RWPE1 (cell line): ENCODE measurements at regions not wholly inside any gene's neighbourhood (a gene's known extent, or its start where the extent isn't known, plus 50 kb on each side); places are given as distances from the start of the nearest gene placed in this dataset.
"Not testable (repeated sequence)": the region's sequence is repeated elsewhere in the genome, so short reads cannot be mapped to it uniquely, and the experiment has no call there.

Experiments
- CTCF ChIA-PET: fragments of 350-600 bp; sonication (Branson Sonifier 250); formaldehyde crosslinking; extraction: SDS; loops from one replicate; lab custom pipeline; 2021; lab: Yijun Ruan, JAX
- POLR2A ChIA-PET: fragments of 400-600 bp; formaldehyde crosslinking; extraction: SDS; loops from one replicate; lab custom pipeline; 2020; ENCODE audit warnings: antibody characterized with exemption; ENCODE audit not compliant: low non-redundant PET; lab: Yijun Ruan, JAX
- DNase-seq: peaks from one replicate; pipeline ENCODE4 v3.0.0; 2012; ENCODE audit warnings: low spot score
- H3K27ac ChIP-seq: fragments of 450-650 bp; 2 replicates; pipeline ENCODE4 v1.5.1; 2017
- CTCF ChIP-seq: fragments of 450-650 bp; conservative IDR thresholded peaks from 2 replicates; pipeline ENCODE4 v1.5.1; 2017; ENCODE audit warnings: low read depth, mild to moderate bottlenecking

GRCh38 chr9:38175423-38175822, 106.4 kb upstream of the SHB start:
- DNase-seq = no peak
- no peak for TF ChIP-seq CTCF
- ChIA-PET POLR2A (no interaction called here), CTCF (interaction anchor here (0.6 kb wide), 1 partner anchor 1610 kb away, joined by 5 read pairs; no protein-coding TSS in a partner anchor)
- no peak overlapping the region for H3K27ac ChIP-seq

- CTCF ChIA-PET = interaction anchor here (0.7 kb wide), 1 partner anchor 32 kb away, joined by 3 read pairs; no protein-coding TSS in a partner anchor
- DNase-seq = no peak
- H3K27ac ChIP-seq = no peak overlapping the region
- no peak for TF ChIP-seq CTCF
- POLR2A ChIA-PET = no interaction called here
Observed at GRCh38 chr9:38172586-38172985, 103.6 kb upstream of the SHB start.

GRCh38 chr9:38171926-38172325, 102.9 kb upstream of the SHB start:
- ChIA-PET POLR2A (no interaction called here), CTCF (no interaction called here)
- DNase-seq = no peak
- H3K27ac ChIP-seq = no peak overlapping the region
- TF ChIP-seq CTCF = no peak

- no peak for DNase-seq
- POLR2A ChIA-PET = no interaction called here
- no peak for TF ChIP-seq CTCF
- CTCF ChIA-PET = interaction anchor here (1.1 kb wide), 1 partner anchor 65 kb away, joined by 4 read pairs; no protein-coding TSS in a partner anchor
- H3K27ac ChIP-seq = no peak overlapping the region
Observed at GRCh38 chr9:38171538-38171884, 102.5 kb upstream of the SHB start.

GRCh38 chr9:38170763-38171537, 101.9 kb upstream of the SHB start:
- CTCF ChIA-PET = interaction anchor here (1.1 kb wide), 1 partner anchor 65 kb away, joined by 4 read pairs; no protein-coding TSS in a partner anchor
- POLR2A ChIA-PET, H3K27ac ChIP-seq: not testable (repeated sequence)
- DNase-seq = peak; percentile 84

- POLR2A ChIA-PET, CTCF ChIA-PET, H3K27ac ChIP-seq, DNase-seq: not testable (repeated sequence)
Observed at GRCh38 chr9:38170155-38170554, 101.1 kb upstream of the SHB start.

- TF ChIP-seq CTCF = no peak
- POLR2A ChIA-PET = no interaction called here
- no peak overlapping the region for H3K27ac ChIP-seq
- CTCF ChIA-PET = no interaction called here
- no peak for DNase-seq
Observed at GRCh38 chr9:38166501-38166900, 97.5 kb upstream of the SHB start.
